ENCODE measurements at regions not wholly inside any gene's neighbourhood (a gene's known extent, or its start where the extent isn't known, plus 50 kb on each side); places are given as distances from the start of the nearest gene placed in this dataset.

- ChIA-PET CTCF (no interaction called here), POLR2A (no interaction called here)
- H3K36me3 ChIP-seq (ENCODE audit: control insufficient read depth, insufficient read depth, low read length): no peaks in the 10 kb centered on the region
- H3K27me3 ChIP-seq (ENCODE audit: control insufficient read depth, insufficient read depth, low read length): no peaks in the 10 kb centered on the region
- DNase-seq (ENCODE audit: low read depth): no peak
- no peak overlapping the region for H3K4me3 ChIP-seq (ENCODE audit: low read depth, low read length)
- no peak for TF ChIP-seq CTCF (IDR thresholded peaks at IDR 0.05; ENCODE audit: insufficient read depth, low read depth, low read length)
Measured at GRCh38 chr13:42497798-42498197, 76.2 kb upstream of the TNFSF11 start.

GRCh38 chr13:42498521-42498920, 75.4 kb upstream of the TNFSF11 start:
- H3K27me3 ChIP-seq (ENCODE audit: control insufficient read depth, insufficient read depth, low read length): no peaks in the 10 kb centered on the region
- CTCF ChIA-PET: no interaction called here
- no peak for TF ChIP-seq CTCF (IDR thresholded peaks at IDR 0.05; ENCODE audit: insufficient read depth, low read depth, low read length)
- POLR2A ChIA-PET: no interaction called here
- DNase-seq (ENCODE audit: low read depth): no peak
- no peaks in the 10 kb centered on the region for H3K36me3 ChIP-seq (ENCODE audit: control insufficient read depth, insufficient read depth, low read length)
- H3K4me3 ChIP-seq (ENCODE audit: low read depth, low read length): no peak overlapping the region
